GM18861 (cell line): ENCODE measurements at regions not wholly inside any gene's neighbourhood (a gene's known extent, or its start where the extent isn't known, plus 50 kb on each side); places are given as distances from the start of the nearest gene placed in this dataset.
"Not testable (repeated sequence)": the region's sequence is repeated elsewhere in the genome, so short reads cannot be mapped to it uniquely, and the experiment has no call there.

Experiments
- ATAC-seq: cut with Tn5 transposase; IDR thresholded peaks from one replicate; pipeline ENCODE4 v1.9.1; 2021; ENCODE audit not compliant: unreplicated experiment

- ATAC-seq = no peak
Observed at GRCh38 chr6:56807326-56807988, 147.4 kb upstream of the BEND6 start.

DNA sequence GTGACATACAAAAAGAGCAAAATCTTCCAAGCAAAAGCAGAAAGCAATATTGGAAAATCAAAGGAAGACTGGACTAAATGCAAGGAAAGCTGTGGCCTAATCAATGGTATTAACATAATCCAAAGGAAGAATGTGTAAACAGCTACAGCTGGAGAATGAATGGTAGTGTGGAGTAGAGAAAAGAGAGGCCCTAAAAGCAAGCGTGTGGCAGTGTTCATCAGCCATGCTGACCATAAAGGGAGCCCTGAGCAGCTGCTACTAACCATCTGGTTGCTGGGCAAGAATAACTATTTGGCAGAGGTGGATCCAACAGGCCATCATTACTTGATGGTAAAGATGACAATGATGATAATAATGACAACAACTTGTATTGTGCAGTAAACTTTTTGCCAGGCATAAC lies 148.5 kb upstream of the BEND6 start:
- ATAC-seq = no peak

DNA sequence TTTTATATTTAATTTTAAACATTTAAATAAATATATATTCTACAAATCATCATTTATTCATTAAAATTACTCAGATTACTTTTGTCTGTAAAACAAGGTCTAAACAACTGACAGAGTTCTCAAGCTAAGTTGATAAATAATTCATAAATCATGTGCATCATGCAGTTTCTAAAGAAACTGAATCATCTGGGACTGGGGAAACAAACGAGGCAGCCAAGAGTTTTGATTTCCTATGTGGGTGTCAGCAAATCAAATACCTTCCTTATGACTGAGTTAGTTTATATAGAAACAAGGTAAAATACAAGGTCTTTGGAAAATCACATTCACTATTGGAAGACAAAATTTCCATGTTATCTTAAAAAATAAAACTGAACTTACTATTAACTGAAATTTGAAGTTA lies 149.9 kb upstream of the BEND6 start:
- no peak for ATAC-seq

- no peak for ATAC-seq
Observed at GRCh38 chr6:56803594-56803993, 151.3 kb upstream of the BEND6 start.

DNA sequence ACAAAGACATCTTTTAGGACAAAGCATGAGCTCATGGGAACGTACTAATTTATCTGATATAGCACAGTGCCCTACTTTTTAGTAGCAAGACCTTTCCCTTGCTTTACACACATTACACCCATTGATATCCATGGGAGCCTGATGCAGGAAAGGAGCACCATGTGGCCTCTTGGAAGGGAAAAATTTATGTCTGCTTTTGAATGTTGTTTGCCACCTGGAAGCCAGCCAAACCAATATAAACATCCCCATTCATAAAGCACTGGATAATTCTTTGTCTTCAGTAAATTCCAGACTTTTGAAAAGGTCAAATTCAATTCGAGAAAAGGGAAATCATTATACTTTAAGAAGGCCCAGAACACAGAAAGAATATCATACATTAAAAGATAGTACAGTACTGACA lies 152.3 kb upstream of the BEND6 start:
- no peak for ATAC-seq

- no peak for ATAC-seq
Observed at GRCh38 chr6:56799989-56800388, 154.9 kb upstream of the BEND6 start.

DNA sequence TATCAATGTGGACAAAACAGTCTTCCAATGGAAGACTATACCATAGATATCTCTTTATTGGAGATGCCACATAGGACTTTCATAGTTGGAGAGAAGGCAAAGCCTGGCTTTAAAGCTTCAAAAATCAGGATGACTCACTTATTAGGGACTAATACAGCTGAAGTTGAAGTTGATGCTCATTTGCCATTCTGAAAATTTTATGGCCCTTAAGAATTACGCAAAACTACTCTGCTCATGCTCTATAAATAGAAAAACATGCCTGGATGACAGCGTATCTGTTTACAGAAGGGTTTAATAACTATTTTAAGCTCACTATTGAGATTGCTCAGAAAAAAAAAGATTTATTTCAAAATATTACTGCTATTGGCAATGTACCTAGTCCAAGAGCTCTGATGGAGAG lies 155.5 kb upstream of the DST start:
- ATAC-seq = no peak

DNA sequence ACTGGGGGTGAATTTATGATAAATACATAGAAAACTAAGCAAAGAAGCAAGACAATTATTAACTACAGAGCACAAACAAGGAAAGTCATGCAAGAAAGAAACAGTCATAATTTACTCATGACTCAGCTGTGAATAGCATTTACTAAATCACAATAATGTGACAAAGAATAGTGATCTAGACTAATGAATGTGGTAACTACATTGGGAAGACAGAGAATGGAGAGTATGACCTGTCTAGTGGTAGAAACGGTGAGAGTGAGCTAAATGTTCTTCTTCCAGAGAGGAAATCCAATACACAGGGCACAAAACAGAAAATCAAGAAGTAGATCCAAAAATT lies 153.5 kb upstream of the DST start:
- peak; percentile 83 for ATAC-seq

GRCh38 chr6:56795466-56796195 lies 152.9 kb upstream of the DST start:
- ATAC-seq = no peak

DNA sequence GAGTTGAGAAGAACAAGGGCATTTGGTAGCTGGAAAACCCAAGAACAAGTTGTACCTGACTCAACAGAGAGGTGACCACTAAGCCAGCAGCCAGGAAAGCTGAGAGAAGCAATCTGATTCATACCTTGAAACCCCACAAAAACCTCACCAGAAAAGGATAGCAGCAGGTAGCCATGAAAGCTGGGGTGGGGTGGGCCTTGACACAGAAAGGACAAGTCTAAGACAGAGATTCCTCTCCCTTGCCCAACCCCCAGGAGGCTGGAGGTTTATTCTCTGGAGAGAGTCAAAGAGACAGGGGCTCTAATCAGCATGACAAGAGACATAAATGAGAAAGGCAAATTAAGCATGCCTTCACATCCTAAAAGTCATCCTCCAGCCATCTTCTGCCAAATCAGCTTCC lies 151.7 kb upstream of the DST start:
- ATAC-seq = no peak

GRCh38 chr6:56793938-56794337 lies 151.2 kb upstream of the DST start:
- no peak for ATAC-seq

DNA sequence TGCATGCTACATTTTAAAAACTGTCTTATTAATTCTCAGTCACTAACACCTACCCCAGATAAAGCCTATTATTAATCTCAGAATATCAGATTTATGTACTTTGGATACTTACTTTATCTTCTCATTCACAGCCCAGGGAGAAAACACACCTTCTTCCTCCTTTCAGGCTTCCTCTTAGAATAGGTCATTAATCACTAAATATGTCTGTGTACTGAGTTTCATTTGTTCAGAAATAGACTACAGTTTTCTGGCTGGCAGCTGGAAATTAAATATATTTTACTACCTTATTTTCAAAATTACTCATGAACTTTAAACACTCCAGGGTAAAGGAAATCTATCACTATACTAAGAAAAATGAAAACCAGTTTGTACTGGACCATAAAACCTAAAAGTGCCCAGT lies 147.7 kb upstream of the DST start:
- ATAC-seq = no peak

- no peak for ATAC-seq
Observed at GRCh38 chr6:56789879-56790278, 147.2 kb upstream of the DST start.

DNA sequence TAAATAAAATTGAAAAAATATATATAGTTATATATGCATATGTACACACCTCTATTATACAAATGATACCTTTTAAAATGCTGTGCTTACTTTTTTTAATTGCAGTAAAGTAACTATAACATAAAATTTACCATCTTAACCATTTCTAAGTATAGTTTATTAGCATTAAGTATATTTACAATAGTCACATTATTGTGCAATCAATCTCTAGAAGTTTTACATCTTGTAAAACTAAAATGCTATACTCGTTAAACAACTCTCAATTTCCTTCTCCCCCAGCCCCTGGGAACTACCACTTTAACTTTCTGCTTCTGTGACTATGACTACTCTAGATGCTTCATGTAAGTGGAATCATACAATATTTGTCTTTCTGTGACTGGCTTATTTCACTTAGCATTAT lies 146.7 kb upstream of the DST start:
- ATAC-seq = no peak

GRCh38 chr6:56787209-56787608 lies 144.5 kb upstream of the DST start:
- ATAC-seq = no peak

DNA sequence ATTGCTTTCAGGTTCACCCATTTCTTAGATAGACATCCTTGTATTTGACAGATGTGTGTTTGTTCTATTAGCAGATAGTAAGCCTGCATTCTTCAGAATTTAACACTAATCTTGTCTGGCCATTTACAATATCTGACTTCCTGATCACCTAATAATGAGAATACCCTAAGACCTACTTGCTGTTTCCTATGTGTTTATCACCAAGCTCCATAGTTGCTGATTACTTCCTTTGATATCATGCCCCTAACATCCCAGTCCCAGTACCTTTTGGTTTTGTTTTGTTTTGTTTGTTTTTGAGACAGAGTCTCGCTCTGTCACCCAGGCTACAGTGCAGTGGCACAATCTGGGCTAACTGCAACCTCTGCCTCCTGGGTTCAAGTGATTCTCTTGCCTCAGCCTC lies 143.6 kb upstream of the DST start:
- no peak for ATAC-seq

DNA sequence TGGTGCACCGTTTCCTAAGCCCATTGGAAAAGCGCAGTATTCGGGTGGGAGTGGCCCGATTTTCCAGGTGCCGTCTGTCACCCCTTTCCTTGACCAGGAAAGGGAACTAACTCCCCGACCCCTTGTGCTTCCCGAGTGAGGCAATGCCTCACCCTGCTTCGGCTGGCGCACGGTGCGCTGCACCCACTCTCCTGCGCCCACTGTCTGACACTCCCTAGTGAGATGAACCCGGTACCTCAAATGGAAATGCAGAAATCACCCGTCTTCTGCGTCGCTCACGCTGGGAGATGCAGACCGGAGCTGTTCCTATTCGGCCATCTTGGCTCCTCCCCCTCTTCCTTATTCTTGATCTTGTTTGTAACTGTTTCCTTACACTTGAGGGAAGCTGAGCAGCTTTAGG lies 142.8 kb upstream of the DST start:
- not testable (repeated sequence) for ATAC-seq

GRCh38 chr6:56780109-56780508 lies 137.4 kb upstream of the DST start:
- not testable (repeated sequence) for ATAC-seq

- ATAC-seq = not testable (repeated sequence)
Observed at GRCh38 chr6:56778503-56778902, 135.8 kb upstream of the DST start.

- no peak for ATAC-seq
Observed at GRCh38 chr6:56775498-56776166, 132.9 kb upstream of the DST start.

DNA sequence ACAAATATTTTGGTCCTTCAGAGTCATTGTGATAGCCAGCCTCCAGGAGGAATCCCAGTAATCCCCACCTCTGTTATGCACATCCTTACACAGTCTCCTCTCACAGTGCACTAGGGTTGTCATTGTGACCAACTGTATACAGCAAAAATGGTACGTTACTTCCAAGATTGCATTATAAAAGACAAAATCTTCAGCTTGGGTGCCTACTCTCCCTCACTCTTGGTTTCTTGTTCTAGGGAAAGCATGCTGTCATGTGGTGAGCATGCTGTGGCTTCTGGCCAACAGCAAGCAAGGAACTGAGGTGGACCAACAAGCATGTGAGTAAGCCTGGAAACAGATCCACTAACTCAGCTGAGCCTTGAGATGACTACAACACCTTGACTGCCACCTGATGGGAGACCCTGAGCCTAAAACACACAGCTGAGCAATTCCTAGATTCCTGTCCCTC lies 130.1 kb upstream of the DST start:
- ATAC-seq = no peak

DNA sequence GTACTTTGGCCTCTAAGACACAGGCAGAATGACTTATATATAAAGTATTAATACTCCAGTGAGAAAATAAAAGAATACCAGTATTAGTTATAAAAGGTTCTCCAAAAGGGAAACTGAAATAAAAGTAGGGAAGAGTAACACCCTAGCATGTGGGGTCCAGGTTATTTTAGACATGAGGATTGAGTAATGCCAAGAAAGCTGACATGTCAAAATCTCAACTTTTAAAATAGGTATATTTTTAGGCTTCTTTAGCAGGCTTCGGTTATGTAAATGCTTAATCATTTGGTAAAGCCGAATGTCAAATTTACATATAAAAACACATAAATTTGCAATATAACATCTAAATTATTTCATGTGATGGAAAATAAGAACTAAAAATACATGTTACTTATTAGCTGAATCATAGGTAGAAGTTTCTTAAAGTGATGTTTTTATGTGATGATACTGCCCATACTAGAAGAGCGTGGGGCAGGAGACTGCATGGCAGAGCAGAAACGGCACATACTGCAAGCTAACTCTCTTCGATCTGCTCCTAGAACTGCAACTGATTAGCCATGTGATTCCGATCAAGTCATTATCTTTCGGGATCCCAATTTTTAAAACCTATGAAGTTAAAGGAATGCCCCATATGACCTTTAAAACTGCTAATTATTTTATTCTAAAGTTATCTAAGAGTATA lies 129.4 kb upstream of the DST start:
- no peak for ATAC-seq
